Endothelial cell of umbilical vein (primary cell): ENCODE measurements at regions not wholly inside any gene's neighbourhood (a gene's known extent, or its start where the extent isn't known, plus 50 kb on each side); places are given as distances from the start of the nearest gene placed in this dataset.

ENCODE experiments used
- BruUV-seq: library from RNA; stranded (reverse); fragments of 400-500 nt; replicated peaks from 2 replicates; lab custom pipeline; 2021; lab: Mats Ljungman, UMichigan
- CTCF ChIA-PET: fragments of 300-600, 350-600 bp; sonication (Branson Sonifier 250); formaldehyde crosslinking; loops from one replicate; lab custom pipeline; 2021; ENCODE audit warnings: antibody characterized with exemption, inconsistent platforms; lab: Charles Lee
- POLR2A ChIA-PET: fragments of 300-600, 350-600 bp; sonication (Branson Sonifier 250); formaldehyde crosslinking; loops from one replicate; lab custom pipeline; 2021; ENCODE audit warnings: antibody characterized with exemption, inconsistent platforms; lab: Charles Lee
- DNase-seq: peaks from one replicate; pipeline ENCODE4 v3.0.0-alpha.2; 2011; ENCODE audit warnings: low read depth, low spot score
- FAIRE-seq: peaks from 2 replicates; lab custom pipeline; 2011; peaks lifted over from hg19 to GRCh38; lab: Jason Lieb, UNC
- H2AFZ ChIP-seq: 2 replicates; pipeline ENCODE4 v1.6.0; 2012; ENCODE audit warnings: low read depth, low read length, control low read depth, inconsistent platforms
- H3K27ac ChIP-seq: 2 replicates; pipeline ENCODE4 v1.5.1; 2011; ENCODE audit warnings: low read depth, mild to moderate bottlenecking, control low read depth, low read length, moderate library complexity; ENCODE audit not compliant: insufficient read depth
- H3K27me3 ChIP-seq, 2 experiments: 2 replicates each; pipeline versions ENCODE4 v1.6.0 to v1.6.1; 2011; ENCODE audit warnings: low read length in 2 of 2, mixed read lengths in 1 of 2; ENCODE audit not compliant: control insufficient read depth in 2 of 2, insufficient read depth in 2 of 2
- H3K36me3 ChIP-seq, 2 experiments: 2 replicates in 1 of 2; 3 replicates in 1 of 2; pipeline ENCODE4 v1.5.1; 2011; ENCODE audit warnings: low read length in 2 of 2, mild to moderate bottlenecking in 1 of 2, moderate library complexity in 1 of 2; ENCODE audit not compliant: control insufficient read depth in 2 of 2, insufficient read depth in 2 of 2; ENCODE audit errors: extremely low read depth in 1 of 2
- H3K4me1 ChIP-seq: 3 replicates; pipeline ENCODE4 v1.5.1; 2011; ENCODE audit warnings: mild to moderate bottlenecking, low read length; ENCODE audit not compliant: control insufficient read depth, insufficient read depth; ENCODE audit errors: extremely low read depth
- H3K4me2 ChIP-seq: 2 replicates; pipeline ENCODE4 v1.6.1; 2011; ENCODE audit warnings: low read length, control low read depth, mixed read lengths; ENCODE audit not compliant: insufficient read depth
- H3K4me3 ChIP-seq, 3 experiments: fragments of 200-600 bp in 1 of 3; sonication (generic), shearing (Covaris generic) in 1 of 3; replicated peaks in 1 of 3; 2 replicates each; pipeline ENCODE4 v1.5.1; 2011 to 2016; ENCODE audit warnings: control low read depth in 3 of 3, low read length in 3 of 3, mild to moderate bottlenecking in 2 of 3, inconsistent platforms in 1 of 3, low read depth in 1 of 3, moderate library complexity in 1 of 3; ENCODE audit not compliant: insufficient read depth in 1 of 3
- H3K79me2 ChIP-seq: 2 replicates; pipeline ENCODE4 v1.6.0; 2012; ENCODE audit warnings: low read length, inconsistent platforms; ENCODE audit not compliant: control insufficient read depth, insufficient read depth
- H3K9ac ChIP-seq: replicated peaks from 2 replicates; pipeline ENCODE3; 2011; ENCODE audit warnings: low read length, control low read depth; ENCODE audit not compliant: insufficient read depth; ENCODE audit errors: extremely low read depth
- H3K9me1 ChIP-seq: replicated peaks from 3 replicates; pipeline ENCODE4 v1.6.0; 2011; ENCODE audit warnings: mild to moderate bottlenecking, low read length; ENCODE audit not compliant: control insufficient read depth, insufficient read depth; ENCODE audit errors: extremely low read depth
- H3K9me3 ChIP-seq: replicated peaks from 2 replicates; pipeline ENCODE4 v1.5.1; 2012; ENCODE audit warnings: low read length, inconsistent platforms; ENCODE audit not compliant: control insufficient read depth, insufficient read depth
- H4K20me1 ChIP-seq: replicated peaks from 2 replicates; pipeline ENCODE3; 2011; ENCODE audit warnings: mild to moderate bottlenecking, low read length; ENCODE audit not compliant: control insufficient read depth, insufficient read depth; ENCODE audit errors: extremely low read depth
- CTCF ChIP-seq, 2 donors: IDR thresholded peaks; 1 replicate in 1 of 2; 2 replicates in 1 of 2; pipeline ENCODE4 v1.5.1; 2011; ENCODE audit warnings: low read length in 2 of 2, mild to moderate bottlenecking in 2 of 2, moderate library complexity in 2 of 2, control low read depth in 1 of 2, inconsistent platforms in 1 of 2, low read depth in 1 of 2; ENCODE audit not compliant: insufficient read depth in 1 of 2; ENCODE audit errors: extremely low read depth in 1 of 2
- EZH2 ChIP-seq: IDR thresholded peaks from 2 replicates; pipeline ENCODE4 v1.6.1; 2012; ENCODE audit warnings: borderline replicate concordance, low read depth, mild to moderate bottlenecking, moderate library complexity, low read length, inconsistent platforms; ENCODE audit not compliant: severe bottlenecking
- FOS ChIP-seq: IDR thresholded peaks from 2 replicates; pipeline ENCODE4 v1.6.1; 2011; ENCODE audit warnings: mild to moderate bottlenecking, low read length, moderate library complexity, borderline replicate concordance; ENCODE audit not compliant: insufficient read depth
- GATA2 ChIP-seq: IDR thresholded peaks from 2 replicates; pipeline ENCODE4 v1.7.0; 2011; ENCODE audit warnings: low read depth, mild to moderate bottlenecking, moderate library complexity, mixed read lengths, low read length; ENCODE audit not compliant: insufficient read length, insufficient read depth
- JUN ChIP-seq: IDR thresholded peaks from 2 replicates; pipeline ENCODE4 v1.6.1; 2011; ENCODE audit warnings: borderline replicate concordance, low read depth; ENCODE audit not compliant: insufficient read length, insufficient read depth
- MAX ChIP-seq: IDR thresholded peaks from 2 replicates; pipeline ENCODE4 v1.6.1; 2011; ENCODE audit not compliant: insufficient read depth, insufficient read length
- MYC ChIP-seq: IDR thresholded peaks from one replicate; pipeline ENCODE4 v1.6.1; 2011; ENCODE audit warnings: mild to moderate bottlenecking, low read depth, low read length
- POLR2A ChIP-seq: IDR thresholded peaks from 2 replicates; pipeline ENCODE4 v1.6.1; 2012; ENCODE audit warnings: low read depth, mild to moderate bottlenecking, control low read depth, low read length
- POLR2AphosphoS5 ChIP-seq: IDR thresholded peaks from 2 replicates; pipeline ENCODE4 v1.6.1; 2012; ENCODE audit warnings: low read depth, mild to moderate bottlenecking, control low read depth, low read length, moderate library complexity; ENCODE audit not compliant: insufficient read depth
- dilution Hi-C: fragments of 300-500 bp; cut with MboI; formaldehyde crosslinking; loops from one replicate; pipeline ENCODE4 v1.15.0; 2019; ENCODE audit warnings: low sequenced_read_pairs; ENCODE audit not compliant: extremely low pct_ligation_motif_present
- intact Hi-C: fragments of 100-400 bp; cut with micrococcal nuclease; formaldehyde crosslinking; loops from one replicate; pipeline ENCODE4 v1.10.0; 2022

- dilution Hi-C loops = no loop called here
- Histone ChIP-seq H3K36me3 (no peaks in the 10 kb centered on the region), H3K4me2 (no peak overlapping the region), H3K27me3 (no peaks in the 10 kb centered on the region), H3K9ac (no peak overlapping the region), H3K4me3 (no peak overlapping the region), H2AFZ (no peak overlapping the region), H3K27ac (no peak overlapping the region), H3K4me1 (no peaks in the 10 kb centered on the region), H3K79me2 (no peaks in the 10 kb centered on the region), H3K9me3 (no peaks in the 10 kb centered on the region), H4K20me1 (no peaks in the 10 kb centered on the region), H3K9me1 (no peaks in the 10 kb centered on the region)
- intact Hi-C loops = no loop called here
- DNase-seq (no peak), FAIRE-seq (no peak)
- no TSS peak for BruUV-seq
- no peak for TF ChIP-seq EZH2
- TF ChIP-seq MYC = no peak
- TF ChIP-seq MAX = no peak
- no peak for TF ChIP-seq JUN
- no peak for TF ChIP-seq POLR2A
- TF ChIP-seq POLR2AphosphoS5 = no peak
- no peak for TF ChIP-seq GATA2
- TF ChIP-seq FOS = no peak
- TF ChIP-seq CTCF (IDR thresholded peaks at IDR 0.05; ENCODE audit: extremely low read depth in 1 of 2, insufficient read depth in 1 of 2, low read depth in 1 of 2, low read length in 2 of 2) = no peak
- CTCF ChIA-PET = no interaction called here
- POLR2A ChIA-PET = no interaction called here
Observed at GRCh38 chr3:166100730-166101129, 263.5 kb upstream of the BCHE start.
